ENCODE measurements at regions not wholly inside any gene's neighbourhood (a gene's known extent, or its start where the extent isn't known, plus 50 kb on each side); places are given as distances from the start of the nearest gene placed in this dataset.

DNA sequence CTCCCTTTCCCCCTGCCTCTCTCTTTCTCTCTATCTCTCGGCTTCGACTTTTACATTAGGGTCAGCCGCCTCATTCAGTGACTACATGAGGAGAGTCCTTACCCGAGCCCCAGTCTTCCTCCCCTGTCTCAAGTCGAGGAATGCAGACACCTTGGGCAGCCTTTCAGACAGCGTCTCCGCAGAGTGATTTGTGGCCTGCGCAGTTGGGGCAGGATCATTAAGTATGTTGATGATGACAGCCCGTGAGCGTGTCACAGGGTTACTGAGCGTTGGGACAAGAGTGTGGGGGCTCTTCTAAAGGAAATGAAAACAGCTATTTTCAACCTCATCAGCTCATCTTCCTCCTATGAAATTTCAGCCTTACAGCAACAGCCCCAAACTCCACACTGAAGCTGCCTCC, 312.1 kb upstream of the GATB start:
- FAIRE-seq, result no peak
- H3K27ac ChIP-seq (ENCODE audit: control insufficient read depth, insufficient read depth), result no peak overlapping the region
- in situ Hi-C loops (cut with MboI) (no loop called here), intact Hi-C loops (cut with micrococcal nuclease; ENCODE audit: unreplicated experiment) (no loop called here)
- ChIA-PET POLR2A (no interaction called here), CTCF (no interaction called here), RAD21 (ENCODE audit: unreplicated experiment) (no interaction called here), SMC1A (ENCODE audit: uncharacterized antibody, unreplicated experiment) (interaction anchor here (1.2 to 1.3 kb wide), 2 partner anchors 26 to 27 kb away, joined by 4 read pairs; no protein-coding TSS in a partner anchor)
- H3K9ac ChIP-seq (ENCODE audit: control insufficient read depth, insufficient read depth, low read length), result no peak overlapping the region
- BruUV-seq (replicated peaks), result no TSS peak
- H3K4me1 ChIP-seq (ENCODE audit: control insufficient read depth, insufficient read depth, low read length), result no peaks in the 10 kb centered on the region
- no peaks in the 10 kb centered on the region for H3K79me2 ChIP-seq (ENCODE audit: control insufficient read depth, insufficient read depth, low read length)
- WGBS (ENCODE audit: insufficient coverage, insufficient replicate concordance, low lambda C conversion rate, missing lambda C conversion rate), result 67% methylated on average over 11 of the region's 11 CpGs
- no peak for DNase-seq (ENCODE audit: low read depth, low spot score)
- H2AFZ ChIP-seq (ENCODE audit: control insufficient read depth, low read depth, low read length), result no peak overlapping the region
- no peaks in the 10 kb centered on the region for H3K36me3 ChIP-seq (ENCODE audit: control insufficient read depth in 2 of 2, insufficient read depth in 2 of 2, low read length in 1 of 2)
- no peak for ATAC-seq
- H3K4me2 ChIP-seq (ENCODE audit: control insufficient read depth, insufficient read depth), result no peak overlapping the region
- H3K4me3 ChIP-seq, result no peak overlapping the region
- H3K9me3 ChIP-seq (replicated peaks; ENCODE audit: control insufficient read depth, insufficient read depth, low read length), result no peaks in the 10 kb centered on the region; the same call in 2 of the 3 replicates
- no peaks in the 10 kb centered on the region for H3K27me3 ChIP-seq (replicated peaks in 1 of 2; ENCODE audit: control insufficient read depth in 2 of 2, insufficient read depth in 2 of 2, low read length in 1 of 2)
- no peaks in the 10 kb centered on the region for H4K20me1 ChIP-seq (ENCODE audit: control insufficient read depth, insufficient read depth)
- TF ChIP-seq, protein P1, sequence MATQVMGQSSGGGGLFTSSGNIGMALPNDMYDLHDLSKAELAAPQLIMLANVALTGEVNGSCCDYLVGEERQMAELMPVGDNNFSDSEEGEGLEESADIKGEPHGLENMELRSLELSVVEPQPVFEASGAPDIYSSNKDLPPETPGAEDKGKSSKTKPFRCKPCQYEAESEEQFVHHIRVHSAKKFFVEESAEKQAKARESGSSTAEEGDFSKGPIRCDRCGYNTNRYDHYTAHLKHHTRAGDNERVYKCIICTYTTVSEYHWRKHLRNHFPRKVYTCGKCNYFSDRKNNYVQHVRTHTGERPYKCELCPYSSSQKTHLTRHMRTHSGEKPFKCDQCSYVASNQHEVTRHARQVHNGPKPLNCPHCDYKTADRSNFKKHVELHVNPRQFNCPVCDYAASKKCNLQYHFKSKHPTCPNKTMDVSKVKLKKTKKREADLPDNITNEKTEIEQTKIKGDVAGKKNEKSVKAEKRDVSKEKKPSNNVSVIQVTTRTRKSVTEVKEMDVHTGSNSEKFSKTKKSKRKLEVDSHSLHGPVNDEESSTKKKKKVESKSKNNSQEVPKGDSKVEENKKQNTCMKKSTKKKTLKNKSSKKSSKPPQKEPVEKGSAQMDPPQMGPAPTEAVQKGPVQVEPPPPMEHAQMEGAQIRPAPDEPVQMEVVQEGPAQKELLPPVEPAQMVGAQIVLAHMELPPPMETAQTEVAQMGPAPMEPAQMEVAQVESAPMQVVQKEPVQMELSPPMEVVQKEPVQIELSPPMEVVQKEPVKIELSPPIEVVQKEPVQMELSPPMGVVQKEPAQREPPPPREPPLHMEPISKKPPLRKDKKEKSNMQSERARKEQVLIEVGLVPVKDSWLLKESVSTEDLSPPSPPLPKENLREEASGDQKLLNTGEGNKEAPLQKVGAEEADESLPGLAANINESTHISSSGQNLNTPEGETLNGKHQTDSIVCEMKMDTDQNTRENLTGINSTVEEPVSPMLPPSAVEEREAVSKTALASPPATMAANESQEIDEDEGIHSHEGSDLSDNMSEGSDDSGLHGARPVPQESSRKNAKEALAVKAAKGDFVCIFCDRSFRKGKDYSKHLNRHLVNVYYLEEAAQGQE (IDR thresholded peaks at IDR 0.05; ENCODE audit: low read depth, low read length), result no peak
- no peak for TF ChIP-seq RCOR1 (conservative IDR thresholded peaks at IDR 0.05; ENCODE audit: low read depth, low read length)
- no peak for TF ChIP-seq RB1 (IDR thresholded peaks at IDR 0.05; ENCODE audit: borderline replicate concordance)
- TF ChIP-seq KAT2A (conservative IDR thresholded peaks at IDR 0.05; ENCODE audit: control insufficient read depth, low read depth, low read length), result no peak
- TF ChIP-seq, protein P2, sequence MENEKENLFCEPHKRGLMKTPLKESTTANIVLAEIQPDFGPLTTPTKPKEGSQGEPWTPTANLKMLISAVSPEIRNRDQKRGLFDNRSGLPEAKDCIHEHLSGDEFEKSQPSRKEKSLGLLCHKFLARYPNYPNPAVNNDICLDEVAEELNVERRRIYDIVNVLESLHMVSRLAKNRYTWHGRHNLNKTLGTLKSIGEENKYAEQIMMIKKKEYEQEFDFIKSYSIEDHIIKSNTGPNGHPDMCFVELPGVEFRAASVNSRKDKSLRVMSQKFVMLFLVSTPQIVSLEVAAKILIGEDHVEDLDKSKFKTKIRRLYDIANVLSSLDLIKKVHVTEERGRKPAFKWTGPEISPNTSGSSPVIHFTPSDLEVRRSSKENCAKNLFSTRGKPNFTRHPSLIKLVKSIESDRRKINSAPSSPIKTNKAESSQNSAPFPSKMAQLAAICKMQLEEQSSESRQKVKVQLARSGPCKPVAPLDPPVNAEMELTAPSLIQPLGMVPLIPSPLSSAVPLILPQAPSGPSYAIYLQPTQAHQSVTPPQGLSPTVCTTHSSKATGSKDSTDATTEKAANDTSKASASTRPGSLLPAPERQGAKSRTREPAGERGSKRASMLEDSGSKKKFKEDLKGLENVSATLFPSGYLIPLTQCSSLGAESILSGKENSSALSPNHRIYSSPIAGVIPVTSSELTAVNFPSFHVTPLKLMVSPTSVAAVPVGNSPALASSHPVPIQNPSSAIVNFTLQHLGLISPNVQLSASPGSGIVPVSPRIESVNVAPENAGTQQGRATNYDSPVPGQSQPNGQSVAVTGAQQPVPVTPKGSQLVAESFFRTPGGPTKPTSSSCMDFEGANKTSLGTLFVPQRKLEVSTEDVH (IDR thresholded peaks at IDR 0.05; ENCODE audit: low read depth, partially characterized antibody), result no peak
- no peak for TF ChIP-seq SMAD1 (IDR thresholded peaks at IDR 0.05; ENCODE audit: low read depth, partially characterized antibody)
- no peak for TF ChIP-seq RAD51 (IDR thresholded peaks at IDR 0.05)
- TF ChIP-seq GATAD2B (conservative IDR thresholded peaks at IDR 0.05; ENCODE audit: low read depth), result no peak
- TF ChIP-seq ZNF217 (IDR thresholded peaks at IDR 0.05), result no peak
- TF ChIP-seq, protein P3, sequence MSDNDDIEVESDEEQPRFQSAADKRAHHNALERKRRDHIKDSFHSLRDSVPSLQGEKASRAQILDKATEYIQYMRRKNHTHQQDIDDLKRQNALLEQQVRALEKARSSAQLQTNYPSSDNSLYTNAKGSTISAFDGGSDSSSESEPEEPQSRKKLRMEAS (IDR thresholded peaks at IDR 0.05; ENCODE audit: low read depth, low read length), result no peak
- TF ChIP-seq POLR2A (IDR thresholded peaks at IDR 0.05; ENCODE audit: low read depth, low read length), result no peak
- TF ChIP-seq NFYA (IDR thresholded peaks at IDR 0.05; ENCODE audit: borderline replicate concordance, low read depth, low read length), result no peak
- TF ChIP-seq, protein P4, sequence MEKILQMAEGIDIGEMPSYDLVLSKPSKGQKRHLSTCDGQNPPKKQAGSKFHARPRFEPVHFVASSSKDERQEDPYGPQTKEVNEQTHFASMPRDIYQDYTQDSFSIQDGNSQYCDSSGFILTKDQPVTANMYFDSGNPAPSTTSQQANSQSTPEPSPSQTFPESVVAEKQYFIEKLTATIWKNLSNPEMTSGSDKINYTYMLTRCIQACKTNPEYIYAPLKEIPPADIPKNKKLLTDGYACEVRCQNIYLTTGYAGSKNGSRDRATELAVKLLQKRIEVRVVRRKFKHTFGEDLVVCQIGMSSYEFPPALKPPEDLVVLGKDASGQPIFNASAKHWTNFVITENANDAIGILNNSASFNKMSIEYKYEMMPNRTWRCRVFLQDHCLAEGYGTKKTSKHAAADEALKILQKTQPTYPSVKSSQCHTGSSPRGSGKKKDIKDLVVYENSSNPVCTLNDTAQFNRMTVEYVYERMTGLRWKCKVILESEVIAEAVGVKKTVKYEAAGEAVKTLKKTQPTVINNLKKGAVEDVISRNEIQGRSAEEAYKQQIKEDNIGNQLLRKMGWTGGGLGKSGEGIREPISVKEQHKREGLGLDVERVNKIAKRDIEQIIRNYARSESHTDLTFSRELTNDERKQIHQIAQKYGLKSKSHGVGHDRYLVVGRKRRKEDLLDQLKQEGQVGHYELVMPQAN (conservative IDR thresholded peaks at IDR 0.05), result no peak
- no peak for TF ChIP-seq ZNF207 (IDR thresholded peaks at IDR 0.05; ENCODE audit: borderline replicate concordance)

Measured in GM12878 (cell line).